Activated CD8-positive, alpha-beta memory T cell treated with anti-CD3 and anti-CD28 coated beads, Interleukin-2, amount 10 ng/mL, durations not matched to agents 7 days and 5 days (primary cell): ENCODE measurements at regions not wholly inside any gene's neighbourhood (a gene's known extent, or its start where the extent isn't known, plus 50 kb on each side); places are given as distances from the start of the nearest gene placed in this dataset.

Experiments
- ATAC-seq: fragments of 150-1000 bp; cut with Tn5 transposase; one replicate; pipeline ENCODE4 v1.10.0; 2021; ENCODE audit warnings: moderate library complexity
- CTCF ChIA-PET: fragments of 350-600 bp; sonication (Branson Sonifier 250); formaldehyde crosslinking; loops from one replicate; lab custom pipeline; 2021; ENCODE audit warnings: antibody characterized with exemption; lab: Charles Lee
- DNase-seq: peaks from one replicate; pipeline ENCODE4 v3.0.0-alpha.2; 2020
- H3K27ac Mint-ChIP-seq: one replicate; pipeline ENCODE4 v1.8.0; 2021; ENCODE audit warnings: mild to moderate bottlenecking, mixed read lengths
- H3K27me3 Mint-ChIP-seq: one replicate; pipeline ENCODE4 v1.8.0; 2021; ENCODE audit warnings: mixed read lengths
- H3K36me3 Mint-ChIP-seq: one replicate; pipeline ENCODE4 v1.8.0; 2021; ENCODE audit warnings: mild to moderate bottlenecking, mixed read lengths
- H3K4me1 Mint-ChIP-seq: one replicate; pipeline ENCODE4 v1.8.0; 2021; ENCODE audit warnings: mixed read lengths
- H3K4me3 Mint-ChIP-seq: one replicate; pipeline ENCODE4 v1.8.0; 2021; ENCODE audit warnings: mild to moderate bottlenecking, moderate library complexity, mixed read lengths
- H3K9me3 Mint-ChIP-seq: one replicate; pipeline ENCODE4 v1.8.0; 2022; ENCODE audit warnings: low read depth, mixed read lengths

DNA sequence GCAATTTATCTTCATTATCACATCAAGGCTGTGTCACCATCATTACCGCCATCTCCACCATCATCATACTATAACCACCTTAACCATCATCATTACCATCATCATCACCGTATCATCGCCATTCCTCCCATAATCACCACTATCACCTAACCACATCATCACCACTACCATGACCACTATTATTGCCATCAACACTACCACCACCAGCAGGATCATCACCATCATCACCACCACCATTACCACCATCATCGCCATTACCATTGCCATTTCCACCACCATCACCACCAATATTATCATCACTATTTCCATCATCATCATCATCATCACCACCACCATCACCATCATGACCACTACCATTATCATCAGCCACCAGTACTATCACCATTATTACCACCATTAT lies 314.4 kb downstream of the CYP26B1 start:
- no peaks in the 10 kb centered on the region for H3K9me3 Mint-ChIP-seq
- DNase-seq (no peak), ATAC-seq (no peak)
- no peak overlapping the region for H3K27ac Mint-ChIP-seq
- H3K36me3 Mint-ChIP-seq, result no peaks in the 10 kb centered on the region
- no peaks in the 10 kb centered on the region for H3K4me1 Mint-ChIP-seq
- no peaks in the 10 kb centered on the region for H3K27me3 Mint-ChIP-seq
- no peak overlapping the region for H3K4me3 Mint-ChIP-seq
- CTCF ChIA-PET, result no interaction called here

DNA sequence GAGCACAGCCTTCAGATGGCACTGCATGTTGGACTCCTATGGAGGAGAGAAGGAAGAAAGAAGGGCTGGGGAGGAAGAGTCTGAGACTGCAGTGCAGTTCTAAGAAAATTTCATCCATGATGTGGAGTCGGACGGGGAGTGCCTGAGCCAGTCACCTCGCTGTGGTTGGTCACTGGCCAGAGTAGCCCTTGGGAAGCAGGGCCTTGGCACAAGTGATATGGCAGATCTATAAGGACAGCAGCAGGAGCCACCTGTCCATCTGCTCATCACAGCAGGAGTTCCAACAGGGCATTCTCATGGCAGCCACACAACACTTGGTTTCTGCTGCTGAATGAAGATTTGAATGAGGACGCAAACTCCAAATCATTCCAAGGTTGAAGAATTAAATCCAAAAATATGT lies 314.8 kb downstream of the CYP26B1 start:
- ATAC-seq (no peak), DNase-seq (no peak)
- H3K9me3 Mint-ChIP-seq, result no peaks in the 10 kb centered on the region
- H3K4me1 Mint-ChIP-seq, result no peaks in the 10 kb centered on the region
- no peaks in the 10 kb centered on the region for H3K36me3 Mint-ChIP-seq
- H3K27ac Mint-ChIP-seq, result no peak overlapping the region
- H3K27me3 Mint-ChIP-seq, result no peaks in the 10 kb centered on the region
- CTCF ChIA-PET, result no interaction called here
- no peak overlapping the region for H3K4me3 Mint-ChIP-seq

DNA sequence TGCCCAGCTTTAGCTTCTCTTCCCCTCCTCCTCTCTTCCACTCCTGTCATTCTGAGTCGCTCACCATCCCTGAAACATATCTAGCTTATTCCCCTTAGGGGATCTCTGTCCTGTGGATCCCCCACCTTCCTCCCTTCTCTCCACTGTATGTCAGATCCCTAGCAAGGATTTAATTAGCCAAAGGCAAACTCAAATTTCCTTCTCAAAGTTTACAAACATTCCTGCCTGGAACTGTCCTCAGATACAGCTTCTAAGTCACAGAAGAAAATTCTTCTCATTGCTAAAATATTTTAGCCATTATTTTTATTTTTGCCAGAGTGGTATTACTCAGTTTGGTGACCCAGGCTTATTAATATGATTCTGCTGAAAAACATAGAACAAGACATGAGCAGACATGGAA lies 315.3 kb downstream of the CYP26B1 start:
- Mint-ChIP-seq H3K9me3 (no peaks in the 10 kb centered on the region), H3K4me1 (no peaks in the 10 kb centered on the region), H3K4me3 (no peak overlapping the region), H3K27ac (no peak overlapping the region), H3K27me3 (no peaks in the 10 kb centered on the region), H3K36me3 (no peaks in the 10 kb centered on the region)
- DNase-seq, result no peak
- no peak for ATAC-seq
- CTCF ChIA-PET, result no interaction called here

DNA sequence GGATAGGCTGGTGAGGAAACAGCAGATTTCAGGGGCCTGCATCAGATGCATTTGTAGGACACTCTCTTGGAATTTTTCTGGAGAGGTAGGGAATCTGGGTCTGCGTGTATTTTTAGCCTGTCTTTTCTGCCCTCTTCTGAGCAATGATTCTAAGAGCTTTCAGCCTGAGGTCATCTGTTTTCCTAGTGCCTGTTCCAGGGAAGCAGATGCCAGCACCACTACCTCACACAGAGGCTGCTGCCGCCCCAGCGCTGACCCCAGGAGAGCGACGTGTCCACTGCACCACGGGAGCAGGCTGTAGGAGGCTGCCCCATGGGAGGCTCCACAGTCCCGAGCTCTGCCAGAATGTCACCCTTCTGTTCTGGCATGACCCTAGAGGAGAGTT lies 316.5 kb downstream of the CYP26B1 start:
- H3K4me1 Mint-ChIP-seq, result no peaks in the 10 kb centered on the region
- no peak overlapping the region for H3K27ac Mint-ChIP-seq
- no peaks in the 10 kb centered on the region for H3K9me3 Mint-ChIP-seq
- DNase-seq, result no peak
- H3K27me3 Mint-ChIP-seq, result no peaks in the 10 kb centered on the region
- no peak for ATAC-seq
- H3K36me3 Mint-ChIP-seq, result no peaks in the 10 kb centered on the region
- CTCF ChIA-PET, result no interaction called here
- H3K4me3 Mint-ChIP-seq, result no peak overlapping the region

DNA sequence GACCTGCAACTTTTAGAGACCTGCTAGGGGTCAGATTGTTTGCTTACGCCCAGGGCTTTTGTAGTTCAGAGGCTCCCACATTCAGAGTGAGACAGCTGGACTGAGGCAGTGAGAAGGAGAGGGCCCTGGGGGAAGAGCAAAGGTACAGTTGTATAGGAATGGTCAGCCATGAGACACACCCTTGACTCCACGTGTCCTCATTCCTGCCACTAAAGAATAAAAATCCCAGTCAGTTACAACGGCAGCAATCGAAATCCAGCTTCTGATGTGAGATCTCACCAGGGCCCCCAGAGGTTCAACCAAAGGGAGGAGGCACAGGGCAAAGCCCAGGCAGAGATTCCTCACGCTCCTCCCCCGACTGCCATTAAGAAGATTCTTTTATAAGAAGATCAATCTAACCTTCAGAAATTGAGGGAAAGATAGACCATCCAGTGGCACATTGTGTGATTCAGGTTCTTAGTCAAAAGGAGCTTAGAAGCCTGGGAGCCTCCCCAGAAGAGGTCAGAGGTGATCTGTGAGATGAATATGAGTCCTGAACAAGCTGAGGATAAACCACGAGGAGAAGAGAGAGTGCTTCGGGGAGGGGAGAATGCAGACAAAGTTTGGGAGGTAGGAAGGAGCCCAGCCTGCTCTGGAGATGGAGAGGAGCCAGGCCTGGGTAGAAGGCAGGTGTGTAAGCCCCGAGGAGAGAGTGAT lies 317.0 kb downstream of the CYP26B1 start:
- H3K4me1 Mint-ChIP-seq, result no peaks in the 10 kb centered on the region
- ATAC-seq (no peak), DNase-seq (no peak)
- no peak overlapping the region for H3K4me3 Mint-ChIP-seq
- CTCF ChIA-PET, result no interaction called here
- no peaks in the 10 kb centered on the region for H3K9me3 Mint-ChIP-seq
- no peak overlapping the region for H3K27ac Mint-ChIP-seq
- no peaks in the 10 kb centered on the region for H3K36me3 Mint-ChIP-seq
- no peaks in the 10 kb centered on the region for H3K27me3 Mint-ChIP-seq

DNA sequence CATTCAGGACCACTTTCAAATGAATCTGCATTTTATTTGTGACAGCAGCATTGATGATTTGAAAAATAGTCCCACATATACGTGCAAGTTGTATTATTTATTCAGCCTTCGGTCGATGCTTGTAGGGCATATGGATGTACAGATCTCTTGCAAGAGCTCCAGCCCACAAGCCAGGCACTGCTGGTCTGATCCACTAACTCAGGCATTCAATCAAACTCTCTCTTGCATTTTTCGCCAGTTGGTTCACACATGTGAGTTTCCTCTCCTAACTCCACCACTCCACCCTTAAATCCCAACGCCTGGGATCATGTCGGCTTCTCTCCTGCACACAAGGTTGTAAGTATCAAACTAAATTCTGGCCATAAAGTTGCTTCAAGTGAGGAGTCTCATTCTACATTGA lies 318.7 kb downstream of the CYP26B1 start:
- no peak for DNase-seq
- H3K27ac Mint-ChIP-seq, result no peak overlapping the region
- ATAC-seq, result no peak
- H3K4me1 Mint-ChIP-seq, result no peaks in the 10 kb centered on the region
- H3K27me3 Mint-ChIP-seq, result peaks cover 3% of the 10 kb centered on the region
- no peaks in the 10 kb centered on the region for H3K9me3 Mint-ChIP-seq
- no peak overlapping the region for H3K4me3 Mint-ChIP-seq
- H3K36me3 Mint-ChIP-seq, result no peaks in the 10 kb centered on the region
- CTCF ChIA-PET, result no interaction called here

DNA sequence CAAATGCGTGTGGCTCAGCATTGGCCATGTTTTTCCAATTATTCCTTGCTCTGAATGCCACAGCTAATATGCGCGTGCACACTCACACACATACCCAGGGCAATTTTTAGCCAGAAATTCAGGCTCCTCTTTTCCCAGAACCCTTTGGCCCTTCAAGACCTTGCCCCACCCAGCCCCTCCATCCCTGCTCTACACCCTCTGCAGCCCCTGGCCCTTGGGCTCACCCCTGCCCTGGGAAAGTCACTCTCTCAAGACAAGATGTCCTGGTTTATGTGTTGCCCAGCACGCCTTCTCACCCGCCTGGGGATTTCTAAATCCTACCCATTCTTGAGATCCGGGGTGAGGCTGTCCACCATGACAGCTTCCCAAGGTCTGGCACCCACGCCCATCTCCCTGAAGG lies 319.7 kb downstream of the CYP26B1 start:
- no peak overlapping the region for H3K4me3 Mint-ChIP-seq
- ATAC-seq (no peak), DNase-seq (no peak)
- CTCF ChIA-PET, result no interaction called here
- H3K27me3 Mint-ChIP-seq, result peaks cover 3% of the 10 kb centered on the region
- H3K9me3 Mint-ChIP-seq, result no peaks in the 10 kb centered on the region
- H3K4me1 Mint-ChIP-seq, result no peaks in the 10 kb centered on the region
- H3K36me3 Mint-ChIP-seq, result no peaks in the 10 kb centered on the region
- H3K27ac Mint-ChIP-seq, result no peak overlapping the region

DNA sequence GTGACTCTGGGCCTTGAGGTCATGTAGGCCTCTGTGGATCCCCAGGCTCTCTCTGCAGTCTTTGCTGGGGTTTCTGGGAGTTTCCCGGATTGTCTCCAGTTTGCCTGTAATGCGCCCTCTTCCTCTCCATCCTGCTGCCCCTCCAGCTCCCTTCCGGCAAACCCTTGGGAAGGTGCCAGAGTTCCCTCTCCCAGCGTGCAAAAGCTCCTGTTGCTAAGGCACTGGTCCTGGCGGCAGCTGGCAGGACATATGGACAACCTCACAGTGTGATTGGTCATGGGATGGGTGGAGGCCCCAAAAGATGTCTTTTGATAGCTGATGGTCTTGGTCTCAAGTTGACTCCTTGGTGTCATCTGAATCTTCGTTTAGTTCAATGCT lies 320.1 kb downstream of the CYP26B1 start:
- ATAC-seq, result no peak
- no peaks in the 10 kb centered on the region for H3K4me1 Mint-ChIP-seq
- CTCF ChIA-PET, result no interaction called here
- DNase-seq, result no peak
- H3K27ac Mint-ChIP-seq, result no peak overlapping the region
- H3K9me3 Mint-ChIP-seq, result no peaks in the 10 kb centered on the region
- no peak overlapping the region for H3K4me3 Mint-ChIP-seq
- H3K27me3 Mint-ChIP-seq, result peaks cover 6% of the 10 kb centered on the region
- H3K36me3 Mint-ChIP-seq, result no peaks in the 10 kb centered on the region

DNA sequence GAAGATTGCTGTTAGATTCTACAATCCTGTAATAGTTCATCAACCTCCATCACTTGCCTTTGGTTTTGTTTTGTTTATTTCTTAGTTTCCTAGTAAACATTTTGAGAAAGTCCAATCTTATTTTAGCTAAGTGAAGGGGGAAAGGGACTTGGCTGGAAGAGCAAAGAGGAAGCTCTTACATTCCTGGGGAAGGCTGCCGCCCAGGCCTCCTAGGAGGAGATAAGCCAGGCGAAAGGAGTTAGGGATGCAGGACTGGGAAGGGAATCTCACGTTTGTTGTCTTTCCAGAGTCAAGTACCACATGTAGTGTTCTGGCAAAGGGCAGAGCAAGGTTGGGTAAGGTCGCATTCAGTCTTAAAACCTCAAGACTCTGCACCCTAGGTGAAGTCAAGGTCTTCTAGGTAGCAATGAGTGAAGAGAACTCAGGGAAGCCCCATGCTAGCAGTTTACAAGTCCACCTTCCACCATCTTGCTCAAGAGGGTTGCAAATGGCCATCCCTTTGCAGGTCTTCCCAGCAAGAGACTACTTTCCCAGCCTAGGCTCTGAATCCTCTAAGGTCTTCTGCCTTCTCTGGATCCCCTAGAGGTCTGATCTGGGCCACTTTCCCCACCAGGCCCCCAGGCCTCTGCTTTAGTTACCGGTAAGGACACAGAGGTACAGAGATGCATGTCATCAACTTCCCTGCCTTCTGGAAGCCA lies 320.7 kb downstream of the CYP26B1 start:
- peaks cover 10% of the 10 kb centered on the region for H3K27me3 Mint-ChIP-seq
- CTCF ChIA-PET, result no interaction called here

DNA sequence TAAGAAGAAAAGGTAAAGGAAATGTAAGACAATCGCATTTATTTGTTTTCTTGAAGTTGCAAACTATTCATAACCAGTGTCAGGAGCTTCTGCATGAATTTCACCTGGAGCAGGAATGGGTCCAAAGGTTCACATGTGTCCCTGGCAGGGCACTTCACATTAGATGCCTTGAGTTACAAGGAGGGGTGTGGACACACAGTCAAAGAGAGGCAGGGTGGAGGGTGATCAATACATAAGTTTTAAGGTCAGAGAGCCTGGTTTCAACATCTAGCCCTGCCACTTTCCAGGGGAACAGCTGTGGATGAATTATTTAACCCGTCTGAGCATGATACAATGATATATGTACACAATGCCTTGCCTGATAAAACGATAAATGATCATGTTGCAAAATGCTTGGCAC lies 321.4 kb downstream of the CYP26B1 start:
- no peaks in the 10 kb centered on the region for H3K4me1 Mint-ChIP-seq
- no peak for DNase-seq
- no peak for ATAC-seq
- H3K27me3 Mint-ChIP-seq, result peaks cover 12% of the 10 kb centered on the region
- H3K36me3 Mint-ChIP-seq, result no peaks in the 10 kb centered on the region
- H3K4me3 Mint-ChIP-seq, result no peak overlapping the region
- CTCF ChIA-PET, result interaction anchor here (0.6 kb wide), 1 partner anchor 957 kb away, joined by 4 read pairs; no protein-coding TSS in a partner anchor
- H3K9me3 Mint-ChIP-seq, result no peaks in the 10 kb centered on the region
- no peak overlapping the region for H3K27ac Mint-ChIP-seq

More for the DNA sequence above, 320.7 kb downstream of the CYP26B1 start:
- no peak overlapping the region for H3K27ac Mint-ChIP-seq
- H3K36me3 Mint-ChIP-seq, result no peaks in the 10 kb centered on the region
- no peak overlapping the region for H3K4me3 Mint-ChIP-seq
- no peaks in the 10 kb centered on the region for H3K4me1 Mint-ChIP-seq
- no peak for ATAC-seq
- no peaks in the 10 kb centered on the region for H3K9me3 Mint-ChIP-seq
- no peak for DNase-seq

DNA sequence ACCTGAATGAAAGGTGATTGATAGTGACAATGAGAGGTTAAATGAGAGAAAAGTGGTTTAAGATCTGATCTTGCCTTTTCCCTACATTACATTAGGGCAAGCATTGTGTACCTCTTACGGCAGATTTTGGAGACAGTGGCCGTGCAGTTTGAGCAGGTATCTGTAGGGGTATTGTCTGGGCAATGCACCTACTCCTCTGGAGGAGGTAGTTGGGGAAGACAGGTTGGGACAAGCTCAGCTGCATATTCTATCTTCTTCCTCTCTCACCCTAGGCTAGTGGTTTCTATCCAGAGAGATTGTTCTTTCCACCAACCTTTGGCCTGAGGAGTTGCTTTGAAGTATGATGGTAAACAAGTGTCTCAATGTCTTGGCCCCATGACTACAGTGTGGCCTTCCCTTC lies 323.2 kb downstream of the CYP26B1 start:
- no peak overlapping the region for H3K4me3 Mint-ChIP-seq
- ATAC-seq (no peak), DNase-seq (no peak)
- no peak overlapping the region for H3K27ac Mint-ChIP-seq
- H3K36me3 Mint-ChIP-seq, result no peaks in the 10 kb centered on the region
- no peaks in the 10 kb centered on the region for H3K4me1 Mint-ChIP-seq
- no peaks in the 10 kb centered on the region for H3K9me3 Mint-ChIP-seq
- H3K27me3 Mint-ChIP-seq, result peaks cover 12% of the 10 kb centered on the region
- CTCF ChIA-PET, result no interaction called here

DNA sequence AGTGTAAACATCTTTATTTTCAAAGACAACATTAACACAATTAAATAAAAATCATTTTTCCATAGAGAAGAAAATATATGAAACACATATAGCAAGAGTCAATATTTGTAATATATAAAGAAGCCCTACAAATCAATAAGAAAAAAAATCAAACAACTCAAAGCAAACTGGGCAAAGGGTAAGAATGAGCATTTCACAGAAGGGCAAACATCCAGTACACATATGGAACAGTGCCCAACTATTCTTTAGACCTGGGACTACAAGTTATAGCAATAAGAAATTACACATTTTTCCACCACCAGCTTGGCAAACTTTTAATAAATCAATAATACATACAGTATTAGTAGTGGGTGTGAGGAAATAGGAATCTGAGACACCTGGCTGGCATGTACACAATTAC lies 324.1 kb downstream of the CYP26B1 start:
- DNase-seq, result no peak
- H3K4me3 Mint-ChIP-seq, result no peak overlapping the region
- H3K4me1 Mint-ChIP-seq, result no peaks in the 10 kb centered on the region
- no peak overlapping the region for H3K27ac Mint-ChIP-seq
- H3K9me3 Mint-ChIP-seq, result no peaks in the 10 kb centered on the region
- CTCF ChIA-PET, result no interaction called here
- no peak for ATAC-seq
- peaks cover 12% of the 10 kb centered on the region for H3K27me3 Mint-ChIP-seq
- no peaks in the 10 kb centered on the region for H3K36me3 Mint-ChIP-seq

DNA sequence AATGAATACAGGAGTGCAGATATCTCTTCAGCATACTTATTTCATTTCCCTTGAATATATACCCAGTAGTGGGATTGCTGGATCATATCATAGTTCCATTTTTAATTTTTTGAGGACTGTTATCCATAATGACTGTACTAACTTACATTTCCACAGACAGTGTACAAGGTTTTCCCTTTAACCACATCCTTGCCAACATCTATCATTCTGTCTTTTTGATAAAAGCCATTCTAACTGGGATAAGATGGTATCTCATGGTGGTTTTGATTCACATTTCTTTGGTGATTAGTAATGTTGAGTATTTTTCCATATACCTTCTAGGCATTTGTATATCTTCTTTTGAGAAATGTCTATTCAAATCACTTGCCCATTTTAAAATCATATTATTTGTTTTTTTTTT lies 325.2 kb downstream of the CYP26B1 start:
- Mint-ChIP-seq H3K36me3 (no peaks in the 10 kb centered on the region), H3K27ac (no peak overlapping the region), H3K4me3 (no peak overlapping the region), H3K4me1 (no peaks in the 10 kb centered on the region), H3K9me3 (no peaks in the 10 kb centered on the region), H3K27me3 (peaks cover 12% of the 10 kb centered on the region)
- no peak for DNase-seq
- CTCF ChIA-PET, result no interaction called here
- no peak for ATAC-seq

DNA sequence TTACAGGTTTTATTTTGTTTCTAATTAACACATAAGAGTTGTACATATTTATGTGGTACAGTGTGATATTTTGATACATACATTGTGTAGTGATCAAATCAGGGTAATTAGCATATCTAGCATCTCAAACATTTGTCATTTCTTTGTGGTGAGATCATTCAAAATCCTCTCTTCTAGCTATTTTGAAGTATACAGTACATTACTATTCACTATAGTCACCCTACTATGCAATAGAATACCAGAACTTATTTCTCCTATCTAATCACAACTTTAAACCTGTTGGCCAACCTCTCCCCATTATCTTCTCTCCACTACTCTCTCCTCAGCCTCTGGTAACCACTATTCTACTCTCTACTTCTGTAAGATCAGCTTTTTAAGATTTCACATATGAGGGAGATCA lies 325.8 kb downstream of the CYP26B1 start:
- Mint-ChIP-seq H3K4me3 (no peak overlapping the region), H3K4me1 (no peaks in the 10 kb centered on the region), H3K27me3 (peaks cover 12% of the 10 kb centered on the region), H3K9me3 (no peaks in the 10 kb centered on the region), H3K36me3 (no peaks in the 10 kb centered on the region), H3K27ac (no peak overlapping the region)
- ATAC-seq, result no peak
- CTCF ChIA-PET, result no interaction called here
- no peak for DNase-seq
